C4-2B (cell line): ENCODE measurements at regions not wholly inside any gene's neighbourhood (a gene's known extent, or its start where the extent isn't known, plus 50 kb on each side); places are given as distances from the start of the nearest gene placed in this dataset.
"Not testable (repeated sequence)": the region's sequence is repeated elsewhere in the genome, so short reads cannot be mapped to it uniquely, and the experiment has no call there.

Experiments
- CTCF ChIP-seq: fragments of 450-650 bp; conservative IDR thresholded peaks from 2 replicates; pipeline ENCODE4 v1.5.1; 2017; ENCODE audit warnings: mild to moderate bottlenecking
- ZFX ChIP-seq: fragments of 450-650 bp; IDR thresholded peaks from 2 replicates; pipeline ENCODE4 v1.6.1; 2017

- TF ChIP-seq CTCF, ZFX: not testable (repeated sequence)
Measured at GRCh38 chr12:9407425-9407748, 199.2 kb upstream of the PZP start.
